ENCODE measurements at regions not wholly inside any gene's neighbourhood (a gene's known extent, or its start where the extent isn't known, plus 50 kb on each side); places are given as distances from the start of the nearest gene placed in this dataset.

DNA sequence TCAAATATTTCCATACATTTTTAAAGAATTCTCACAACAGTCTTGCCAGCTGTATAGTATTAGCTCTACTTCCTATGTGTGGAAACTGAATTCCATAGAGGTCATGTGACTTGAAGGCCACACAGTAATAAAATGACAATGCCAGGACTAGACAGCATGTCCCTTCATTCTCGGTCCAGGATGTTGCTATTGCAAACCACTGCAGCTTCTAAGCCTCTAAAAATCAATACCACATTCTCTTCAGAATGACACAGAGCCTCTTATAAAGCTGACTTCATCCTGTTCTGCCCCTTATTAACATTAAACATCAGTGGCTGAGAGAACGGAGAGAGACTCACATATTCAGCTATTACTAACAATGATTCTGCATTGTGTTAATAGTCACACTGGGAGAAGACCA is 240.3 kb upstream of the PEX5L start:
- no peak for DNase-seq (ENCODE audit: low read depth)
- H3K4me3 ChIP-seq (ENCODE audit: low read length) = no peak overlapping the region
- TF ChIP-seq CTCF (conservative IDR thresholded peaks at IDR 0.05; ENCODE audit: low read depth, low read length) = no peak

DNA sequence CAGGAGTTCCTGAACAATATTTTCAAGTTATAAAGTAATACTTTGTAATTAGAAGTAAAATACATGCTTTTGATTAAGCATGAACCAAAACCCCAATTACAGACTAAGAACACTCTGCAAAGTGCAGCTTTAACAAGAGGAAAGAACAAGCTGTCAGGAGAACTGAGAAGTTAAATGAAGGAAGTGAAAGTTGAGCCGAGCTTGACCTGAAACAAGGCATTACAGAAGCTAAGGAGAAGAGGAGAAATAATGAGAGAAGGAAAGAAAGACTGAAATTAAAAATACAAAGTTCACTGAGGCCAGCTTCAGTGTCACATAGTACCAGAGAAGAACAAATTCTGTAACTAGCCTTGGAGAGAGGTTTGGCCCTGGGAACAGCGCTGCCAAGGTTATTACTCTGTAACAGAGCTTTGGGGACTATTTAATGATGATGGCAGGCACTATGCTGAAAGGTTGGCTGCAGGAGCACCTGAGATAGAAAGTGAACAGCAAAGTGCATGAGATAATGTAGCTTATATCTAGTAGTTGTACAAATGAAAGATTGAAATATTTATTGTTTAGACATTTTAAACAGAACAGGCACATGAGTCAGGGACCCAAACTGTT is 241.9 kb upstream of the PEX5L start:
- TF ChIP-seq CTCF (conservative IDR thresholded peaks at IDR 0.05; ENCODE audit: low read depth, low read length) = no peak
- no peak for DNase-seq (ENCODE audit: low read depth)
- H3K4me3 ChIP-seq (ENCODE audit: low read length) = no peak overlapping the region

DNA sequence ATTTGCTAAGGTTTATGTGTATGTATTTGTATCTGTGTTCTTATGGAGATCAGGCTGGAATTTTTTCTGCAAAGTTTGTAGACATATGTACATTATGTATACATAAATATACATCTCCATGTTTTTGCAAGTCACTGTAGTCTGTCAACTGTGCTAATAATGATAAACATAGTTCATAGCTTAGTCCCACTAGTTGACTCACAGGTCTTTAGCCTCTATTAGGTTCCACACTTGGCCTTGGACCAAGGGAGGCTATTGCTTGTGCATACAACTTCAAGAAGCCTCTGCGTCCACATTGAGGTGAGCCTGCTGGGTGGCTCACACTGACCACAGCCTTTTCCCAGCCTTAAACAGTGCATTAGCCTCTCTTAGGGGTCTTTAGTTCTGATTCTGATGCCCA is 243.8 kb upstream of the PEX5L start:
- no peak for TF ChIP-seq CTCF (conservative IDR thresholded peaks at IDR 0.05; ENCODE audit: low read depth, low read length)
- no peak for DNase-seq (ENCODE audit: low read depth)
- no peak overlapping the region for H3K4me3 ChIP-seq (ENCODE audit: low read length)

GRCh38 chr3:180282386-180282785 is 245.6 kb upstream of the PEX5L start:
- DNase-seq (ENCODE audit: low read depth) = no peak
- no peak for TF ChIP-seq CTCF (conservative IDR thresholded peaks at IDR 0.05; ENCODE audit: low read depth, low read length)
- no peak overlapping the region for H3K4me3 ChIP-seq (ENCODE audit: low read length)

- no peak overlapping the region for H3K4me3 ChIP-seq (ENCODE audit: low read length)
- no peak for TF ChIP-seq CTCF (conservative IDR thresholded peaks at IDR 0.05; ENCODE audit: low read depth, low read length)
- DNase-seq (ENCODE audit: low read depth) = no peak
These were observed 246.5 kb upstream of the PEX5L start for GRCh38 chr3:180283251-180283650.

- no peak for DNase-seq (ENCODE audit: low read depth)
- no peak for TF ChIP-seq CTCF (conservative IDR thresholded peaks at IDR 0.05; ENCODE audit: low read depth, low read length)
- H3K4me3 ChIP-seq (ENCODE audit: low read length) = no peak overlapping the region
These were observed 247.8 kb upstream of the PEX5L start for GRCh38 chr3:180284331-180285110.

- no peak for DNase-seq (ENCODE audit: low read depth)
- H3K4me3 ChIP-seq (ENCODE audit: low read length) = no peak overlapping the region
- TF ChIP-seq CTCF (conservative IDR thresholded peaks at IDR 0.05; ENCODE audit: low read depth, low read length) = no peak
These were observed 251.0 kb upstream of the PEX5L start for GRCh38 chr3:180287703-180288102.

Measured in retinal pigment epithelial cell (primary cell).